HL-60 (cell line): ENCODE measurements at regions not wholly inside any gene's neighbourhood (a gene's known extent, or its start where the extent isn't known, plus 50 kb on each side); places are given as distances from the start of the nearest gene placed in this dataset.

Source experiments
- GABPA ChIP-seq: IDR thresholded peaks from 2 replicates; pipeline ENCODE4 v1.6.1; 2012; ENCODE audit warnings: low read depth
- POLR2AphosphoS5 ChIP-seq: IDR thresholded peaks from 2 replicates; pipeline ENCODE4 v1.6.1; 2012; ENCODE audit warnings: low read depth
- REST ChIP-seq: IDR thresholded peaks from 2 replicates; pipeline ENCODE4 v1.6.1; 2012; ENCODE audit warnings: low read depth; ENCODE audit not compliant: insufficient replicate concordance
- TF ChIP-seq, protein P1 (sequence below): IDR thresholded peaks from one replicate; pipeline ENCODE4 v1.5.1; 2011; ENCODE audit warnings: low read length, control low read depth, inconsistent platforms; ENCODE audit not compliant: insufficient read depth

DNA sequence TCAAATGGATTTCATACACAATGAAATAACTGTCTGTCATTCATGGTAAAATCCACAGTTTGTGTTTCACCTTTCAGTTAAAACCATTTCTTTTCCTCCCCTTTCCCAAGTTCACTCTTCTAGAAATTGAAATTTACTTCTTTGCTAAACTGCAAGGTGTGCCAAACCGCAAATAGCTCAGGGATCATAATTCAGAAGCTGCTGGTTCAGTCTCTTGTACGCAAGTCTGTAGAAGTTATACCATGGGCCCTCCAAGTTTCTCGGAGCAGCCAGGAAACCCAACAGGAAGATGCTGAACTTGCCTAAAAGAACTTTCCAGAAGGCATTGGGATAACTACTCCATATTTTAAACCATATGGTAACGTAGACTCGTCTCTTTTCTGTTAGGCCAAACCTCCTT is 268.9 kb downstream of the FLRT2 start:
- TF ChIP-seq POLR2AphosphoS5: no peak
- TF ChIP-seq, protein P1, sequence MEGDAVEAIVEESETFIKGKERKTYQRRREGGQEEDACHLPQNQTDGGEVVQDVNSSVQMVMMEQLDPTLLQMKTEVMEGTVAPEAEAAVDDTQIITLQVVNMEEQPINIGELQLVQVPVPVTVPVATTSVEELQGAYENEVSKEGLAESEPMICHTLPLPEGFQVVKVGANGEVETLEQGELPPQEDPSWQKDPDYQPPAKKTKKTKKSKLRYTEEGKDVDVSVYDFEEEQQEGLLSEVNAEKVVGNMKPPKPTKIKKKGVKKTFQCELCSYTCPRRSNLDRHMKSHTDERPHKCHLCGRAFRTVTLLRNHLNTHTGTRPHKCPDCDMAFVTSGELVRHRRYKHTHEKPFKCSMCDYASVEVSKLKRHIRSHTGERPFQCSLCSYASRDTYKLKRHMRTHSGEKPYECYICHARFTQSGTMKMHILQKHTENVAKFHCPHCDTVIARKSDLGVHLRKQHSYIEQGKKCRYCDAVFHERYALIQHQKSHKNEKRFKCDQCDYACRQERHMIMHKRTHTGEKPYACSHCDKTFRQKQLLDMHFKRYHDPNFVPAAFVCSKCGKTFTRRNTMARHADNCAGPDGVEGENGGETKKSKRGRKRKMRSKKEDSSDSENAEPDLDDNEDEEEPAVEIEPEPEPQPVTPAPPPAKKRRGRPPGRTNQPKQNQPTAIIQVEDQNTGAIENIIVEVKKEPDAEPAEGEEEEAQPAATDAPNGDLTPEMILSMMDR: no peak
- no peak for TF ChIP-seq REST
- no peak for TF ChIP-seq GABPA
